Inferior parietal cortex (tissue), 1 donor: ENCODE measurements at regions not wholly inside any gene's neighbourhood (a gene's known extent, or its start where the extent isn't known, plus 50 kb on each side); places are given as distances from the start of the nearest gene placed in this dataset.
"Not testable (repeated sequence)": the region's sequence is repeated elsewhere in the genome, so short reads cannot be mapped to it uniquely, and the experiment has no call there.

ENCODE experiments used
- DNase-seq: peaks from one replicate; pipeline ENCODE4 v3.0.0-alpha.2; 2016; ENCODE audit errors: extremely low spot score

DNA sequence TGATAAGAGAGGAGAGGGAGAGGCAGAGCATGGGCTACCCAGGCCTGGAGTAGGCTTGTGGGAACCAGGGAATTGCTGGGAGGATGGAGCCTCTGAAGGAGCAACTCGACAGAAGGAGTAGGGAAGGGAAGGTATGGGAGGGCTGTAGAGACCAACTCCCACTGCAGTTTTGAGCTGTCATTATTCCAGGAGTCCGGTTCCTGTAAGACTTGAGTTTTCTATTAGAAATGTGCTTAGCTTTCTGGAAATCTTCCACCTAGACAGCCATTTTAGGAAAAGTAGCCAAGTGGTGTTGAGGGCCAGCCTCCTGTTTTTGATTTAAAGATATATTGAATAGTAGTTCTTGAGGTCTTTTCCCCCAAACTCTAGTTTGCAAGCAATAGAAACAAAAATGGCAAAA lies 323.5 kb downstream of the LRRC70 start:
- DNase-seq: no peak

- DNase-seq: no peak
Measured at GRCh38 chr5:62900976-62901375, 322.4 kb downstream of the LRRC70 start.

GRCh38 chr5:62896121-62896893 lies 317.7 kb downstream of the LRRC70 start:
- DNase-seq: no peak

DNA sequence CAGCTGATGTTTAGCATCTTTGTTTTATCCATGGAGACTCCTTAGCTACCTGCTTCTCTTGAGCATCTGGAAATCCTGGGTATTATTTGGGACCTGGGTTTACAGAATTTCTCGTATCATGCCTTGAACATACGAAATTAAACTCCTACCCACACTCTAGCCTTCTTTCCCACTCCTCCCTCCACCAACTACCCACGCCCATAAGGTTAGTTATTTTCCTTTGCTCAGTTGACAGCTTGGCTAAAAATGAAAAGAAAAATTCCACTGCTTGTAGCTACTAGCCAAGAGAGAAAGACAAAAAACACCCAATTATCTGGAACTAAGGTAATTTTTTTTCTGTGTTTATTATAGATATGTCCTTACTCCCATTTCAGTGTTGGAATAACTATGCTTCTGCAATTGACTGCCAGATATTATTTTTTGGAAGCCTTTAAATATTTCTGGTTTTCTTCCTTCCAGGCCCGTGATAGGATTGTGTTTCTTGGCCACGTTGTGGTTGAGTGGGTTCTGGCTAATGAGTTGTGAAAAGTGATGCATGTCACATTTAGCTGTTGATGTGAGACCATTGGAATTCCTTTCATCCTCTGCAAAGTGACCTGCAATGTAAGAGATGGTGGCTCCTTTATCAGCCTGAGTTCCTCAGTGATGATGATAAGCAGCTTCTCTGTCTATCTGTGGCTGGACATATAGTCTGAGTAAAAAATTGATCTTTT lies 308.1 kb downstream of the LRRC70 start:
- DNase-seq: no peak

DNA sequence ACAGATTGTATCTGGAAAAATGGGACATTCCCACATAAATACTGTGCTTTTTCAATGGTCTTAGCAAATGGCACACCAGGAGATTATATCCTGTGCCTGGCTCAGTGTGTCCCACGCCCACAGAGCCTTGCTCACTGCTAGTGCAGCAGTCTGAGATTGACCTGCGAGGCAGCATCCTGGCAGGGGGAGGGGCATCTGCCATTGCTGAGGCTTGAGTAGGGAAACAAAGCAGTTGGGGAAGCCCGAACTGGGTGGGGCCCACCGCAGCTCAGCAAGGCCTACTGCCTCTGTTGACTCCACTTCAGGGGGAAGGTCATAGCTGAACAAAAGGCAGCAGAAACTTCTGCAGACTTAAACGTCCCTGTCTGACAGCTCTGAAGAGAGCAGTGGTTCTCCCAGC lies 258.7 kb downstream of the LRRC70 start:
- DNase-seq: not testable (repeated sequence)

GRCh38 chr5:62829604-62829986 lies 251.0 kb downstream of the LRRC70 start:
- DNase-seq: peak; percentile 2

DNA sequence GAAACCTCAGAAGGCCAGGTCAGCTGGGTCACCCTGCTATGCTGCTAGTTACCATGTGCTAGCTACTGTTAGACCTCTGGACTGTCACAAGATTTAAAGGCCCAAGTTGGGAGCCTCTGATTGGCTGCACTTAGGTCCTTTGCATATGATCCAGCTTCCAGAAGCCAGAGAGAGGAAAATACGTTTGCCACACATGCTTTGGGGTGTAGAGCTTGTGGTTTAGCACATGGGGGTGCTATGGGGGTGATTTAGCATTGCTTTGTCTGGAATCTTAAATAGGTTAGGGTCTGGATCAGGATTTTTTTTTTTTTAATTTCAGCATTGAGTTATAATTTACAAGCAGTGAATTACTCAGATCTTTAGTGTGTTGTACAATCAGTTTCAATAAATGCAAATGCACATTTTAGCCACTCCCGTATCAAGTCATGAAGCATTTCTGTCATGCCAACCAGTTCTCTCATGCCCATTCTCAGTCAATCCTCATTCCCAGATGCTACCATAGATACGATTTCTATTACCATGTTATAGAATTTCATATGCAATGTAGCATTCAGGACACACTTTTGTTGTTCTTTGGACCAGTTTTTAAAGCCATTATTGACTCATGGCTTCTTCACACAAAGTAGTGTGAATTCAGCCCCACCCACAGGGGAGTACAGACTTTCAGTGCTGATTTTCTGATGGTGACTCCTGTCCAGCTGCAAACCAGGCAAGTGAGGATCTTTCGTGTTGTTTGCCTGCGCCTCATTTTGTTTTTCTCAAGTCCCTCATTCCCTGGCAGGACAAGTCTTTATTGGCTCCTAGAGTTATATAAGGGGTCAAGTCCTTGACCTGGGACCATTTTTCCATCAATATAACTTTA lies 250.4 kb downstream of the LRRC70 start:
- DNase-seq: no peak

DNA sequence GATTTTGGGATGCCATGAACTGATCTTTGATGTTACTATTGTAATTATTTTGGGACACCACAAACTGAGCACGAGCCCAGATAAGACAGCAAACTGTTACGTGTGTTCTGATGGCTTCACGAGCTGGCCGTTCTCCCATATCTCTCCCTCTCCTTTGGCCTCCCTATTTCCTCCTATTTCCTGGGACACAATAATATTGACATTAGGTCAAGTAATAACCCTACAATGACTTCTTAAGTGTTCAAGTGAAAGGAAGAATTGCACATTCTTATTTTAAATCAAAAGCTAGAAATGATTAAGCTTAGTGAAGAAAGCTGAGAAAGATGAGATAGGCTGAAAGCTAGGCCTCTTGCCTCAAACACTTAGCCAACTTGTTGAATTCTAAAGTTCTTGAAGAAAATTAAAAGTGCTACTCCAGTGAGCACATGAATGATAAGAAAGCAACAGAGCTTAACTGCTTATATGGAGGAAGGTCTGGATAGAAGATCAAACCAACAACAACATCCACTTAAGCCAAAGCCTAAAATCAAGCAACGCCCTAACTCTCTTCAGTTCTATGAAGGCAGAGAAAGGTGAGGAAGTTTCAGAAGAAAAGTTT lies 247.1 kb downstream of the LRRC70 start:
- DNase-seq: no peak

DNA sequence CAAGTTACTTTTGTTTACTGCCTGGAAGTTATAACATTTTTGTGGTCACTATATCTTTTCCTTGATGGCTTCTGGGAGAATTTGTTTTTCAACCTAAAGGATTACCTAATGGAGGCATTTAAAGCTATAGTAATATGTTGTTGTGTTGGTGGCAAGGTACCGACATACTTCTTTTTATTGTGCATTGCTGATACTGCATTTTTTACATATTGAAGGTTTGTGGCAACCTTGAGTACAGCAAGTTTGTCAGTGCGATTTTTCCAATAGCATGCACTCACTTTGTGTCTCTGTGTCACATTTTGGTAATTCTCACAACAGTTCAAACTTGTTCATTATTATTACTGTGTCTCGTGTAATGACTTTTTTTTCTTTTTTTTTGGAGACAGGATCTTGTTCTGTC lies 246.3 kb downstream of the LRRC70 start:
- no peak for DNase-seq

GRCh38 chr5:62817043-62817442 lies 238.4 kb downstream of the LRRC70 start:
- DNase-seq: not testable (repeated sequence)

GRCh38 chr5:62814991-62815390 lies 236.4 kb downstream of the LRRC70 start:
- DNase-seq: no peak

DNA sequence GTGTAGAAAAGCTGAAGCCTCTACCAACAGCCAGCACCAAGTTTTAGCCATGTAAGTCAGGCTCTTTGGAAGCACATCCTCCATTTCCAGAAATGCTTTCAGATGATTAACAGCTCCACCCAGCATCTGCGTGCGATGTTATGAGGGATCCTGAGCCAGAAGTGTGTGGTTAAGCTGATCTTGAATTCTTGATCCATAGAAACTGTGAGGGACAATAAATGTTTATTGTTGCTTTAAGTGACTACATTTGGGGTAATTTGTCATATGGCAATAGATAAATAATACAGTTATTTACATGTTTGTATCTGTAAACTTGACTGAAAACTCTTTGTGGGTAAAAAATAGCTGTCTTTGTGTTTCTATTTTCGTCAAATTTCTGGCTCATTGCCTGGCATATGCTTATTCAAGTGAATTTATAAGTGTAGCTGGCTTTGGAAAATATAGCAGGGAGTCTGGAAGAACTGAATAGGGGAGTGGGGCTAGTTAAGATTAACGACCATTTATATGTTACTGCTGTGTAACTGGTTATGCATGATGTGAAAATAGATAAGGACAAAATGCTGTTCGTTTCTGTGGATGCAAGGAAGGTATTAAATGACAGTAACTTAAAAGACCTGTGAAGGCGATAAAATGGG lies 234.1 kb downstream of the LRRC70 start:
- no peak for DNase-seq

- DNase-seq: not testable (repeated sequence)
Measured at GRCh38 chr5:62804819-62805218, 226.2 kb downstream of the LRRC70 start.

- DNase-seq: no peak
Measured at GRCh38 chr5:62795926-62796325, 217.3 kb downstream of the LRRC70 start.

DNA sequence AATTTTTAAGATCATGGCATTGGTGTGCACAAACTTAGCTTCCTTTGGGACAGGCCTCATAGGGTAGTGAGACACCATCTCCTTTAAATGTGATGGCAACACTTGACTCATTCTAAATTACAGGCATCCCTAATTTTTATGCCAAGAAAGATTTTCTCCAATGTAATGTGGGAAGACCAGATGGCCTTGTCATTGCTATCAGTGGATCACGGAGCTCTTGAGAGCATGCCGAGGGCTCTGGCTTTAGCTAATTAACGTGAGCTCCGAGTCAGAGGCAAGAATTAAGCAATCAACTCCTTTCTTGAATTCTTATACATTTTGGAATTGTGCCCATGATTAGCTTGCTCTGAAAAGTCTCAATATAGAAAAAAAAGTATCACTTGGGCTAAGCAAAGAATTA lies 215.8 kb downstream of the LRRC70 start:
- DNase-seq: no peak

- DNase-seq: no peak
Measured at GRCh38 chr5:62791059-62791458, 212.4 kb downstream of the LRRC70 start.

GRCh38 chr5:62790348-62790747 lies 211.7 kb downstream of the LRRC70 start:
- no peak for DNase-seq

DNA sequence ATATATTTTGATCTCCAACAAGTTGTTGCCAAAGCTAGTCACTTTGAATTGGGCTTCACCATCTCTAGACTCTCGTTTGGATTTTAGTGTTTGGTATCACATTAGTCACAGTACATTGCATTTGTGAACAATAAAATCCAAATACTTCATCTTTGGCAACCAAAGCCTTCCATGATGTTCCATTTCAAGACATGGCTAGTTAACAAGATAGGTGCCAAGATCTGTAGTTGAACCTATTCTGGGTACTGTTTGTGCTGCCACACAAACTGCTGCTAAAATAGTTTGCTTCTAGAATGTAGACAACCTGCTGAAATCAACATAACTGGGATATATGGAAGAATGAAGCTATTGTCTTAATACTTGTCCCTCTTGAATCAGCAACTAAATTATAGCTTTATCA lies 207.5 kb downstream of the LRRC70 start:
- peak; percentile 52 for DNase-seq

DNA sequence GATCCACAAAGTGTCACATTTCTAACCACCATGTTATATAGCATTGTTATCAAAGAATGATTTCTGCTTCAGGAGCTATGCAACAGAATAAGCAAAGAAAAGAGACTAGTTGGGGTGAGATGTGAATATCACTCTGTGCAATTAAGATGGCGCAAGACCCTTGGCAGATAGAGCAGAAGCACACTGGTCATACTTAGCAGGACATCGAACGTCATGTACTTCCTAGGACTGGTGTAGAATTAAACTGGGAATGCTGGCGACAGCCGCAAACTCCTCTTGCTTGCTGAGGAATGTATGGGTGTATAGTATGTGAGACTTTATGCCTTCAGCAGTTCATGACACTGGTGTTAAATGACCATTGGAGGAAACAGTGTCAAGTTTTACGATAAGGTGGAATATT lies 207.0 kb downstream of the LRRC70 start:
- no peak for DNase-seq

DNA sequence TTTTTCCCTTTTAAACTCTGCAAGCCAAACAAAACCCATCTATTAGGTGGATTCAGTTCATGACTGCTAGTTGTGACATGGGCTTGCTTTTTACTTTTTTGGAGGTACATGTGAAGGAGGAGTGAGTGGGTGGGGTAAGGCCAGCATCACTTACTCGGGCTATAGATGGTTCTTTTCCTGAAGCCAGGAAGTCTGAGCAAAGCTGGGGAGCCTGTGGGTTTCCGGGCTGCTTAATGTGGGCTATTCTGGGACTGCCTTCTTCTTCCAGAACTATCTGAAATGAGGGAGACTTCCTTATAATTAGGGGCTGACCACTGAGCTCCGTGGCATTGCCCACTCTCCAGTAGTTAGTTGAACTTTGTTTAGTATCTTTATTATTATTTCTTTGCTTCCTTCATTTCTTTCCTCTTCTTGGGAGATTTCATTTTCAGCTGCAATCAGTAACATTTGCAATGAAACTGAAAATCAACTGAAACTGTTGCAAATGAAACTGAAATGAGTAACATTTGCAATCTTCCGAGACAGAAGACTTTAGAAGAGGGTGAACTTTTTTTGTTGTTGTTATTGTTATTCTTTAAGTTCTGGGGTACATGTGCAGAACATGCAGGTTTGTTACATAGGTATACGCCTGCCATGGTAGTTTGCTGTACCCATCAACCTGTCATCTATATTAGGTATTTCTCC lies 204.9 kb downstream of the LRRC70 start:
- DNase-seq: no peak

- no peak for DNase-seq
Measured at GRCh38 chr5:62780888-62781287, 202.3 kb downstream of the LRRC70 start.
